Spleen (tissue), 11 donors: ENCODE measurements at regions not wholly inside any gene's neighbourhood (a gene's known extent, or its start where the extent isn't known, plus 50 kb on each side); places are given as distances from the start of the nearest gene placed in this dataset.

Experiments used
- DNase-seq: peaks from one replicate; pipeline ENCODE4 v3.0.0-alpha.2; 2020
- H3K27ac ChIP-seq, 8 donors: fragments of 200-600 bp; sonication (generic) in 7 of 8; 1 replicate in 4 of 8; 2 replicates in 4 of 8; pipeline versions ENCODE4 v1.5.0 to v1.8.0; 2016 to 2021; ENCODE audit warnings: inconsistent platforms in 4 of 8, mild to moderate bottlenecking in 4 of 8, moderate library complexity in 1 of 8
- H3K27me3 ChIP-seq, 7 donors: fragments of 200-600 bp; sonication (generic) in 6 of 7; replicated peaks in 1 of 7; 1 replicate in 4 of 7; 2 replicates in 3 of 7; pipeline versions ENCODE4 v1.5.0 to v1.8.0; 2016 to 2021; ENCODE audit warnings: inconsistent platforms in 3 of 7, mild to moderate bottlenecking in 1 of 7
- H3K36me3 ChIP-seq, 6 donors: fragments of 200-600 bp; sonication (generic) in 5 of 6; 1 replicate in 4 of 6; 2 replicates in 2 of 6; pipeline versions ENCODE4 v1.5.0 to v1.8.0; 2016 to 2021; ENCODE audit warnings: inconsistent platforms in 2 of 6
- H3K4me1 ChIP-seq, 6 donors: fragments of 200-600 bp; sonication (generic) in 5 of 6; 1 replicate in 3 of 6; 2 replicates in 3 of 6; pipeline versions ENCODE4 v1.5.0 to v1.8.0; 2016 to 2021; ENCODE audit warnings: inconsistent platforms in 3 of 6
- H3K4me3 ChIP-seq, 8 donors: fragments of 200-600 bp; sonication (generic) in 7 of 8; 1 replicate in 4 of 8; 2 replicates in 4 of 8; pipeline versions ENCODE4 v1.5.0 to v1.8.0; 2016 to 2021; ENCODE audit warnings: inconsistent platforms in 4 of 8, mild to moderate bottlenecking in 4 of 8, moderate library complexity in 2 of 8
- H3K9me3 ChIP-seq, 8 donors: fragments of 200-600 bp; sonication (generic) in 7 of 8; 1 replicate in 4 of 8; 2 replicates in 4 of 8; pipeline versions ENCODE4 v1.5.0 to v1.8.0; 2016 to 2021; ENCODE audit warnings: inconsistent platforms in 4 of 8
- POLR2A ChIP-seq, 3 donors: fragments of 450-650 bp; IDR thresholded peaks; one replicate each; pipeline ENCODE4 v1.5.1; 2017; ENCODE audit warnings: antibody characterized with exemption in 3 of 3, mild to moderate bottlenecking in 1 of 3
- POLR2AphosphoS5 ChIP-seq, 3 donors: sonication (generic); formaldehyde crosslinking; IDR thresholded peaks; one replicate each; pipeline ENCODE4 v1.5.1; 2017; ENCODE audit warnings: antibody characterized with exemption in 3 of 3
- WGBS, 5 donors: extraction: QIAGEN DNeasy Blood & Tissue Kit in 3 of 5; methylation state at CpG; one replicate each; pipeline versions ENCODE4 v1.1.5 to v1.1.7; 2013 to 2018; 5-methylcytosine and 5-hydroxymethylcytosine counted together
- intact Hi-C: fragments of 100-400 bp; cut with DNase I; formaldehyde crosslinking; loops from one replicate; pipeline ENCODE4 v1.15.0; 2023; ENCODE audit warnings: low total_unique reads
- TF ChIP-seq, protein P1 (sequence below), 11 experiments: fragments of 200-600 bp in 7 of 11; fragments of 450-650 bp in 4 of 11; sonication (generic) in 4 of 11; IDR thresholded peaks in 8 of 11; conservative IDR thresholded peaks in 3 of 11; 1 replicate in 7 of 11; 2 replicates in 4 of 11; pipeline versions ENCODE4 v1.4.0 to v1.8.0; 2016 to 2021; ENCODE audit warnings: antibody characterized with exemption in 11 of 11, inconsistent platforms in 4 of 11, mild to moderate bottlenecking in 1 of 11
- donor health status: healthy with polysubstance abuse.
- donor health status: DM: no; HTN: no; CAD: no; lungs with moderate emphysema.
- donor health status: DM: no; HTN: no; CAD: no.
- donor health status: Bipolar disorder and iron deficiency.
- donor health status: healthy.
- donor health status: DM: no; HTN: no; CAD: no.
- donor health status: DM: yes; HTN: yes; CAD: no.

DNA sequence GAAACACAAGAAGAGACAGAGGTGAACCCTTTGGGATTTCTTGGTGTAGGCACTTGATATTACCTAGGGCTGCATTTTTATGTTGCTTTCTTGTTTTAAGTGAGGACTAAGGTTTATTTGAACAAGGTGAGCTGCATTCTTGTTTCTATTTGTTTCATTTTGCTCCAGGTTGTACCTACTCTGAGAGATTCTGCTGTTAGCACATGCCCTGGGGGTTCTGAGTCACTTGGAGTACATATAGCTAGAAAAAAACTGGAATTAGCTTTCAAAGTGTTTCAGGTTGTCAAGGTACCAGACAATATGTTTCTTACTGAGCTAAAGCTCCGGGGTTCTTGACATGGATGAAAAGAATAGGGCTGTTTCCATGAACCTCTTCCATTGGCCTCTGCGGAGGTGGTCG lies 299.4 kb downstream of the ICE1 start:
- H3K9me3 ChIP-seq, result no peaks in the 10 kb centered on the region
- 78 to 91% (median 81%) methylated on average over 3 of the region's 3 CpGs for WGBS, 5 donors
- no peaks in the 10 kb centered on the region for H3K4me1 ChIP-seq
- no peaks in the 10 kb centered on the region for H3K36me3 ChIP-seq
- H3K4me3 ChIP-seq, result no peak overlapping the region
- no peak for TF ChIP-seq POLR2A (IDR thresholded peaks at IDR 0.05)
- TF ChIP-seq, protein P1, sequence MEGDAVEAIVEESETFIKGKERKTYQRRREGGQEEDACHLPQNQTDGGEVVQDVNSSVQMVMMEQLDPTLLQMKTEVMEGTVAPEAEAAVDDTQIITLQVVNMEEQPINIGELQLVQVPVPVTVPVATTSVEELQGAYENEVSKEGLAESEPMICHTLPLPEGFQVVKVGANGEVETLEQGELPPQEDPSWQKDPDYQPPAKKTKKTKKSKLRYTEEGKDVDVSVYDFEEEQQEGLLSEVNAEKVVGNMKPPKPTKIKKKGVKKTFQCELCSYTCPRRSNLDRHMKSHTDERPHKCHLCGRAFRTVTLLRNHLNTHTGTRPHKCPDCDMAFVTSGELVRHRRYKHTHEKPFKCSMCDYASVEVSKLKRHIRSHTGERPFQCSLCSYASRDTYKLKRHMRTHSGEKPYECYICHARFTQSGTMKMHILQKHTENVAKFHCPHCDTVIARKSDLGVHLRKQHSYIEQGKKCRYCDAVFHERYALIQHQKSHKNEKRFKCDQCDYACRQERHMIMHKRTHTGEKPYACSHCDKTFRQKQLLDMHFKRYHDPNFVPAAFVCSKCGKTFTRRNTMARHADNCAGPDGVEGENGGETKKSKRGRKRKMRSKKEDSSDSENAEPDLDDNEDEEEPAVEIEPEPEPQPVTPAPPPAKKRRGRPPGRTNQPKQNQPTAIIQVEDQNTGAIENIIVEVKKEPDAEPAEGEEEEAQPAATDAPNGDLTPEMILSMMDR (IDR thresholded peaks at IDR 0.05 in 8 of 11, conservative IDR thresholded peaks at IDR 0.05 in 3 of 11), result no peak
- TF ChIP-seq POLR2AphosphoS5 (IDR thresholded peaks at IDR 0.05), result no peak
- intact Hi-C loops, result no loop called here
- no peak overlapping the region for H3K27ac ChIP-seq
- DNase-seq, result no peak
- no peaks in the 10 kb centered on the region for H3K27me3 ChIP-seq

DNA sequence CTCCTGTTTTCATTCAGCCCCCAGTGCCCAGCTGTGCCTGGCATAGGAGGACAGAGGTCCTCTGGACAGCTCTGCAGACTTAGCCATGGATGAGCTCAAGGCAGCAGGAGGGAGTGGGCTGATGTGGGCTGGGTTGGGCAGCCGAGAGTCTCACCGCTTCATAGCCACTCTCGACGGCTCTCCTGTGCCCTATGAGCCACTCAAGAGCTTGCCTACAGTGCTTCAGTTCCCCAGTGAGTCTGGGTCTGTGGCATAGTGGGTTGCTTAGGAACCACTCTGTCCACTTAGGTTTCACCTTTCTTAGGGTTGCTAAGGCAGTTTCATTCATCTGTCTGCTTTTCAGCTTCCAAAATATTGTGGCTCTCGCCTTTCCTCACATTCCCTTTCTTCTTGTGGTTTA lies 296.8 kb downstream of the ICE1 start:
- no peak for DNase-seq
- intact Hi-C loops, result no loop called here

DNA sequence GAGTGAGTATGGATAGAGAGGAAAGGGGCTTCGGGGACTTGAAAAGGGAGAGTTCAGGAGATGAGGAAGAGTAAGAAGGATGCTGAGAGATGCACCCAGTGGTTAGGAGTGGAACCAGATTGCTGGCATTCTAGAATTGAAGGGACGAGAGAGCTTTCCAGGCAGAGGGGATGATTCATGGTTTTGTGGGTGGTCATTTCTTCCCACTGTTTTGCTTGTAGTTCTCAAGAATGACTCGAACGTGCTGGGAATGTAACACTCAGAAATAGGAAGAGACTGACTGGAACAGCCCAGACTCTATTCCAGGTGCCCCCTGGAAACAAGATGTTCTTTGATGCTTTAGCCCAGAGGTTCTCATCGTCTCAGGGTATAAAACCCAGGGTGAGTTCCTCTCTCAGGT lies 294.2 kb downstream of the ICE1 start:
- Histone ChIP-seq H3K36me3 (no peaks in the 10 kb centered on the region), H3K4me3 (no peak overlapping the region), H3K27ac (no peak overlapping the region), H3K27me3 (no peaks in the 10 kb centered on the region), H3K9me3 (no peaks in the 10 kb centered on the region), H3K4me1 (no peaks in the 10 kb centered on the region)
- intact Hi-C loops, result no loop called here
- no peak for DNase-seq
- no peak for TF ChIP-seq POLR2AphosphoS5 (IDR thresholded peaks at IDR 0.05)
- no peak for TF ChIP-seq POLR2A (IDR thresholded peaks at IDR 0.05)
- TF ChIP-seq, protein P1 (IDR thresholded peaks at IDR 0.05 in 8 of 11, conservative IDR thresholded peaks at IDR 0.05 in 3 of 11), result no peak
- WGBS, 5 donors, result 78 to 87% (median 78%) methylated on average over 5 of the region's 5 CpGs

More for the DNA sequence above, 296.8 kb downstream of the ICE1 start:
- Histone ChIP-seq H3K4me1 (no peaks in the 10 kb centered on the region), H3K4me3 (no peak overlapping the region), H3K9me3 (no peaks in the 10 kb centered on the region), H3K27me3 (no peaks in the 10 kb centered on the region), H3K27ac (no peak overlapping the region), H3K36me3 (no peaks in the 10 kb centered on the region)
- 85 to 91% (median 90%) methylated on average over 5 of the region's 5 CpGs for WGBS, 5 donors
- TF ChIP-seq, protein P1 (IDR thresholded peaks at IDR 0.05 in 8 of 11, conservative IDR thresholded peaks at IDR 0.05 in 3 of 11), result no peak
- TF ChIP-seq POLR2AphosphoS5 (IDR thresholded peaks at IDR 0.05), result no peak
- no peak for TF ChIP-seq POLR2A (IDR thresholded peaks at IDR 0.05)

DNA sequence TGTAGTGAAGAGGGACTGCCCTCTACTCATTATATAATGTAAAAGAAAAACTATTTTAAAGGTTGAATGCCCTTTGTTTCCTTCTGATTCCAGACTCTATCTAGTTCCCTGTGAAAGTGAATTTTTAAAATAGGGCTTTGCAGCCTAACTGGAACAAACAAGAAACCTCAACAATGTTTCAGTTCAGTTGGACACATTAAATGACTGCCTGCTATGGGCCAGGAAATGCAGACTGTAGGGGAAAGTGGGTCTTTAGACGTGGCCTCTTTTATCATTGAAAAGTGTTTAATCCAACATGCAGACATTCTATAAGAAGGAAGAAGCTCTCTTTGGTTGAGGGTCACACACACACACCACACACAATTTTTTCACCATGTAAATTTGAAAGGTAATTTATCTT lies 289.1 kb downstream of the ICE1 start:
- Histone ChIP-seq H3K4me1 (no peaks in the 10 kb centered on the region), H3K9me3 (peaks cover 0 to 6% (median 0%) of the 10 kb centered on the region in 8 donors), H3K36me3 (no peaks in the 10 kb centered on the region), H3K27me3 (no peaks in the 10 kb centered on the region), H3K27ac (no peak overlapping the region), H3K4me3 (no peak overlapping the region)
- DNase-seq, result no peak
- no peak for TF ChIP-seq POLR2A (IDR thresholded peaks at IDR 0.05)
- no peak for TF ChIP-seq POLR2AphosphoS5 (IDR thresholded peaks at IDR 0.05)
- TF ChIP-seq, protein P1 (IDR thresholded peaks at IDR 0.05 in 8 of 11, conservative IDR thresholded peaks at IDR 0.05 in 3 of 11), result no peak
- WGBS, 5 donors, result 12 to 31% (median 26%) methylated on average over 1 of the region's 1 CpG
- intact Hi-C loops, result no loop called here
